22Rv1 (cell line): ENCODE measurements at regions not wholly inside any gene's neighbourhood (a gene's known extent, or its start where the extent isn't known, plus 50 kb on each side); places are given as distances from the start of the nearest gene placed in this dataset.

Experiments
- ZFX ChIP-seq: fragments of 450-650 bp; IDR thresholded peaks from 2 replicates; pipeline ENCODE4 v1.6.1; 2017; ENCODE audit warnings: antibody characterized with exemption, borderline replicate concordance
- TF ChIP-seq, protein P1 (sequence below): fragments of 450-650 bp; IDR thresholded peaks from 2 replicates; pipeline ENCODE4 v1.5.1; 2017; ENCODE audit warnings: mild to moderate bottlenecking

DNA sequence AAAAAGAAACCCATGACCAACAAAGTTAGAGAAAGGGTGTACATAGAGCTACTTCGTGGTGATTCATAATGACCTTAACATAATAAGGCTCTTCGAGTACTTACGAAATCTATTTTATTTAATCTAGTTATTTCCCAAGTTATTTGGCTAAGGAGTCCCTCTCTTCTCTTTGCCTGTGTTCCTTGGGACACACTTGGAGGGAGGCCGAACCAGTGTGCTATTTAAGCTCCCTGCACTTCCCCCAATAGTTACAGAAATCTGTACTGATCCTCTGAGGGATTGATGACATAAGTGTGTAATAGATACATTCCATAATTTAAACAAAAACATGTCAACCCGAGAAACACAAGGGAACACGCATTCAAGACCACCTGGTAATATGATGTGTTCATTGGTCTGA is 351.1 kb downstream of the GATA3 start:
- TF ChIP-seq, protein P1, sequence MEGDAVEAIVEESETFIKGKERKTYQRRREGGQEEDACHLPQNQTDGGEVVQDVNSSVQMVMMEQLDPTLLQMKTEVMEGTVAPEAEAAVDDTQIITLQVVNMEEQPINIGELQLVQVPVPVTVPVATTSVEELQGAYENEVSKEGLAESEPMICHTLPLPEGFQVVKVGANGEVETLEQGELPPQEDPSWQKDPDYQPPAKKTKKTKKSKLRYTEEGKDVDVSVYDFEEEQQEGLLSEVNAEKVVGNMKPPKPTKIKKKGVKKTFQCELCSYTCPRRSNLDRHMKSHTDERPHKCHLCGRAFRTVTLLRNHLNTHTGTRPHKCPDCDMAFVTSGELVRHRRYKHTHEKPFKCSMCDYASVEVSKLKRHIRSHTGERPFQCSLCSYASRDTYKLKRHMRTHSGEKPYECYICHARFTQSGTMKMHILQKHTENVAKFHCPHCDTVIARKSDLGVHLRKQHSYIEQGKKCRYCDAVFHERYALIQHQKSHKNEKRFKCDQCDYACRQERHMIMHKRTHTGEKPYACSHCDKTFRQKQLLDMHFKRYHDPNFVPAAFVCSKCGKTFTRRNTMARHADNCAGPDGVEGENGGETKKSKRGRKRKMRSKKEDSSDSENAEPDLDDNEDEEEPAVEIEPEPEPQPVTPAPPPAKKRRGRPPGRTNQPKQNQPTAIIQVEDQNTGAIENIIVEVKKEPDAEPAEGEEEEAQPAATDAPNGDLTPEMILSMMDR = no peak
- no peak for TF ChIP-seq ZFX
